GM12891 (cell line): ENCODE measurements at regions not wholly inside any gene's neighbourhood (a gene's known extent, or its start where the extent isn't known, plus 50 kb on each side); places are given as distances from the start of the nearest gene placed in this dataset.

Experiments
- POLR2A ChIP-seq: IDR thresholded peaks from 2 replicates; pipeline ENCODE4 v1.6.1; 2011; ENCODE audit warnings: low read depth, low read length, control low read depth
- POLR2AphosphoS5 ChIP-seq: IDR thresholded peaks from 2 replicates; pipeline ENCODE4 v1.6.1; 2011; ENCODE audit warnings: low read depth, low read length, control low read depth
- SPI1 ChIP-seq: IDR thresholded peaks from 2 replicates; pipeline ENCODE4 v1.6.1; 2011; ENCODE audit warnings: low read depth, low read length, control low read depth

GRCh38 chr13:111429064-111429558 is 108.7 kb downstream of the TEX29 start:
- TF ChIP-seq POLR2AphosphoS5 = no peak
- TF ChIP-seq POLR2A = no peak
- no peak for TF ChIP-seq SPI1
